ENCODE measurements at regions not wholly inside any gene's neighbourhood (a gene's known extent, or its start where the extent isn't known, plus 50 kb on each side); places are given as distances from the start of the nearest gene placed in this dataset.

DNA sequence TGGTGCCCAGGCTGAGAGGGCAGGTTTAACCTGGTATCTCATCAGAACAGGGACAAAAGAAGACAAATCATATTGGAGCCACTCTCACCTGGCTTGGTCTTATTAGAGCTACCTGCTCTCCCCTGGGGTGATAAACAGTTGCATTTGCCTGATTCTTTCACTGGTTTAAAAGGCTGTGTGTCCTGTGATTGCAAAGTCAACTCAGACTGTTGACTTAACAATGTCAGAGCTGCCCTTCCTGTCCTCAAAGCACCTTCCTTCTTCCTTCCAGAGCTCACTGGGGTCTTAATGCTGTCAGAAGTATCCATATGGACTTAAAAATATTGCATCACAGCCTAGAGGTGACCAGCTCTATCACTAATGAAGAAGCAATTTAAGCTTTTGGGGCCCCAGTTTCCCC is 50.5 kb upstream of the MINAR1 start:
- no peak for TF ChIP-seq CTCF (IDR thresholded peaks at IDR 0.05)
- TF ChIP-seq POLR2A (IDR thresholded peaks at IDR 0.05) = no peak

All from heart left ventricle (tissue), 13 donors.